SK-N-SH (cell line): ENCODE measurements at regions not wholly inside any gene's neighbourhood (a gene's known extent, or its start where the extent isn't known, plus 50 kb on each side); places are given as distances from the start of the nearest gene placed in this dataset.

ENCODE experiments used
- CTCF ChIA-PET: fragments of 300-600, 350-600 bp; formaldehyde crosslinking; extraction: SDS; loops from one replicate; lab custom pipeline; 2021; lab: Yijun Ruan, JAX
- POLR2A ChIA-PET: fragments of 350-600 bp; sonication (Branson Sonifier 250); formaldehyde crosslinking; extraction: SDS; loops from one replicate; lab custom pipeline; 2020; ENCODE audit warnings: antibody characterized with exemption, inconsistent platforms; lab: Yijun Ruan, JAX
- DNase-seq: peaks from one replicate; pipeline ENCODE4 v3.0.0; 2012
- H2AFZ ChIP-seq: fragments of 200-600 bp; sonication (generic); 2 replicates; pipeline ENCODE4 v1.8.1; 2016; ENCODE audit warnings: antibody characterized with exemption, mild to moderate bottlenecking, low read depth
- H3F3A ChIP-seq: fragments of 200-600 bp; sonication (generic); replicated peaks from 2 replicates; pipeline ENCODE3; 2016; ENCODE audit warnings: antibody characterized with exemption, mild to moderate bottlenecking; ENCODE audit not compliant: insufficient read depth
- H3K27ac ChIP-seq, 2 experiments: fragments of 200-500 bp in 1 of 2; fragments of 200-600 bp in 1 of 2; sonication (Bioruptor generic) in 1 of 2; sonication (generic), shearing (Covaris generic) in 1 of 2; 2 replicates each; pipeline versions ENCODE4 v1.5.1 to v1.6.1; 2014 to 2016; ENCODE audit warnings: low read depth in 2 of 2, inconsistent platforms in 1 of 2, low read length in 1 of 2, mild to moderate bottlenecking in 1 of 2, mixed read lengths in 1 of 2
- H3K27me3 ChIP-seq: fragments of 200-600 bp; sonication (generic), shearing (Covaris generic); 2 replicates; pipeline ENCODE4 v1.6.1; 2016; ENCODE audit warnings: mixed run types; ENCODE audit not compliant: insufficient read depth
- H3K36me3 ChIP-seq, 2 experiments: fragments of 200-500 bp in 1 of 2; fragments of 200-600 bp in 1 of 2; sonication (Bioruptor generic) in 1 of 2; sonication (generic) in 1 of 2; replicated peaks in 1 of 2; 2 replicates each; pipeline versions ENCODE3 to v1.5.1; 2014 to 2016; ENCODE audit warnings: low read length in 1 of 2, mild to moderate bottlenecking in 1 of 2; ENCODE audit not compliant: insufficient read depth in 2 of 2, control insufficient read depth in 1 of 2
- H3K4me1 ChIP-seq, 2 experiments: fragments of 200-500 bp in 1 of 2; fragments of 200-600 bp in 1 of 2; sonication (Bioruptor generic) in 1 of 2; sonication (generic), shearing (Covaris generic) in 1 of 2; 2 replicates each; pipeline versions ENCODE4 v1.5.1 to v1.6.1; 2014 to 2016; ENCODE audit warnings: low read depth in 1 of 2, low read length in 1 of 2, mixed run types in 1 of 2; ENCODE audit not compliant: insufficient read depth in 2 of 2, control insufficient read depth in 1 of 2
- H3K4me2 ChIP-seq: fragments of 200-600 bp; sonication (generic), shearing (Covaris generic); 2 replicates; pipeline ENCODE4 v1.6.1; 2017; ENCODE audit warnings: mixed run types
- H3K4me3 ChIP-seq, 2 experiments: fragments of 200-500 bp in 1 of 2; fragments of 200-600 bp in 1 of 2; sonication (Bioruptor generic) in 1 of 2; sonication (generic), shearing (Covaris generic) in 1 of 2; 2 replicates each; pipeline versions ENCODE4 v1.5.1 to v1.8.1; 2014 to 2016; ENCODE audit warnings: low read depth in 2 of 2, inconsistent platforms in 1 of 2, low read length in 1 of 2, mild to moderate bottlenecking in 1 of 2, mixed read lengths in 1 of 2, moderate library complexity in 1 of 2
- H3K79me2 ChIP-seq: fragments of 200-600 bp; sonication (generic); 2 replicates; pipeline ENCODE4 v1.8.1; 2017; ENCODE audit warnings: mild to moderate bottlenecking; ENCODE audit not compliant: insufficient read depth
- H3K9ac ChIP-seq: fragments of 200-600 bp; sonication (generic); 2 replicates; pipeline ENCODE4 v1.6.1; 2017; ENCODE audit warnings: mixed run types
- H3K9me2 ChIP-seq: fragments of 200-600 bp; sonication (generic); 2 replicates; pipeline ENCODE4 v1.6.1; 2017; ENCODE audit warnings: mixed run types
- H3K9me3 ChIP-seq: fragments of 200-600 bp; sonication (generic); 2 replicates; pipeline ENCODE4 v1.6.1; 2017; ENCODE audit warnings: mixed run types, mild to moderate bottlenecking, moderate library complexity
- H4K20me1 ChIP-seq: fragments of 200-600 bp; sonication (generic); 2 replicates; pipeline ENCODE4 v1.6.1; 2017; ENCODE audit warnings: mild to moderate bottlenecking, mixed run types; ENCODE audit not compliant: insufficient read depth
- CHD2 ChIP-seq: fragments of 150-350 bp; IDR thresholded peaks from 2 replicates; pipeline ENCODE4 v1.6.1; 2018; ENCODE audit warnings: low read length; ENCODE audit not compliant: partially characterized antibody
- CTCF ChIP-seq: fragments of 200-600 bp; sonication (generic); IDR thresholded peaks from 2 replicates; pipeline ENCODE4 v1.6.1; 2017; ENCODE audit warnings: antibody characterized with exemption, mild to moderate bottlenecking, moderate library complexity
- ELF1 ChIP-seq: IDR thresholded peaks from 2 replicates; pipeline ENCODE4 v1.4.0; 2012
- FOXM1 ChIP-seq: IDR thresholded peaks from 2 replicates; pipeline ENCODE4 v1.4.0; 2012; ENCODE audit warnings: low read depth, mild to moderate bottlenecking
- GABPA ChIP-seq: IDR thresholded peaks from 2 replicates; pipeline ENCODE4 v1.4.0; 2012; ENCODE audit warnings: low read depth, mild to moderate bottlenecking
- GATA2 ChIP-seq: sonication (generic); formaldehyde crosslinking; IDR thresholded peaks from 2 replicates; pipeline ENCODE4 v1.5.0; 2020; ENCODE audit warnings: mild to moderate bottlenecking, missing genetic modification reagents
- IRF3 ChIP-seq: fragments of 150-350 bp; IDR thresholded peaks from 2 replicates; pipeline ENCODE4 v1.6.1; 2016; ENCODE audit warnings: mild to moderate bottlenecking, low read depth, low read length
- JUND ChIP-seq: IDR thresholded peaks from 2 replicates; pipeline ENCODE4 v1.4.0; 2012
- MAX ChIP-seq: IDR thresholded peaks from 2 replicates; pipeline ENCODE4 v1.4.0; 2012; ENCODE audit warnings: low read depth
- PBX3 ChIP-seq: IDR thresholded peaks from 2 replicates; pipeline ENCODE4; 2012
- RAD21 ChIP-seq: IDR thresholded peaks from 2 replicates; pipeline ENCODE4 v1.6.1; 2012; ENCODE audit warnings: mild to moderate bottlenecking, low read length
- RCOR1 ChIP-seq: fragments of 150-350 bp; IDR thresholded peaks from 2 replicates; pipeline ENCODE4 v1.6.1; 2017; ENCODE audit warnings: antibody characterized with exemption, low read length
- RXRA ChIP-seq: IDR thresholded peaks from 2 replicates; pipeline ENCODE4 v1.4.0; 2012; ENCODE audit warnings: low read depth, mild to moderate bottlenecking, borderline replicate concordance
- SIN3A ChIP-seq: IDR thresholded peaks from 2 replicates; pipeline ENCODE4 v1.6.1; 2012; ENCODE audit warnings: low read depth, mild to moderate bottlenecking, low read length, moderate library complexity, borderline replicate concordance
- SMC3 ChIP-seq: IDR thresholded peaks from 2 replicates; pipeline ENCODE4 v1.6.1; 2012; ENCODE audit warnings: low read depth, low read length, improper control_type of control experiment
- TAF1 ChIP-seq: IDR thresholded peaks from 2 replicates; pipeline ENCODE4 v1.6.1; 2012; ENCODE audit warnings: low read depth, mild to moderate bottlenecking, low read length, moderate library complexity, borderline replicate concordance
- YY1 ChIP-seq: IDR thresholded peaks from 2 replicates; pipeline ENCODE4 v1.4.0; 2012; ENCODE audit warnings: low read depth, mild to moderate bottlenecking
- ZBTB33 ChIP-seq: IDR thresholded peaks from 2 replicates; pipeline ENCODE4 v1.4.0; 2012; ENCODE audit warnings: low read depth, borderline replicate concordance
- WGBS: methylation state at CpG from one replicate; pipeline ENCODE4 v1.1.6; 2017; ENCODE audit warnings: low lambda C conversion rate; 5-methylcytosine and 5-hydroxymethylcytosine counted together

- Histone ChIP-seq H3K79me2 (no peaks in the 10 kb centered on the region), H3K27me3 (no peaks in the 10 kb centered on the region), H3K27ac (no peak overlapping the region), H3K4me2 (no peak overlapping the region), H3F3A (no peaks in the 10 kb centered on the region), H3K9ac (no peak overlapping the region), H4K20me1 (no peaks in the 10 kb centered on the region), H2AFZ (no peak overlapping the region), H3K4me1 (peaks cover 0 to 3% of the 10 kb centered on the region in 2 experiments; a peak in 1 of 4 replicates), H3K4me3 (no peak overlapping the region), H3K9me3 (no peaks in the 10 kb centered on the region), H3K9me2 (no peaks in the 10 kb centered on the region; the same call in 1 of the 2 replicates), H3K36me3 (peaks cover 0 to 3% of the 10 kb centered on the region in 2 experiments)
- ChIA-PET CTCF (no interaction called here), POLR2A (no interaction called here)
- WGBS = 91% methylated on average over 2 of the region's 2 CpGs
- DNase-seq = no peak
- no peak for TF ChIP-seq GABPA
Observed at GRCh38 chr18:67376372-67376771, 140.1 kb downstream of the DSEL start.

GRCh38 chr18:67373636-67374035 lies 142.9 kb downstream of the DSEL start:
- no peak overlapping the region for H3K4me3 ChIP-seq

More at GRCh38 chr18:67373636-67374035, 142.9 kb downstream of the DSEL start:
- H4K20me1 ChIP-seq = no peaks in the 10 kb centered on the region
- no peaks in the 10 kb centered on the region for H3K9me3 ChIP-seq
- POLR2A ChIA-PET = no interaction called here
- H3K4me1 ChIP-seq = no peaks in the 10 kb centered on the region
- no peaks in the 10 kb centered on the region for H3K27me3 ChIP-seq
- TF ChIP-seq MAX (no peak), GABPA (no peak), ZBTB33 (no peak), FOXM1 (no peak), JUND (no peak), CTCF (no peak), RCOR1 (no peak), IRF3 (no peak), SMC3 (no peak), YY1 (no peak), ELF1 (no peak), PBX3 (no peak), RXRA (no peak), RAD21 (no peak), SIN3A (no peak), CHD2 (no peak), TAF1 (no peak), GATA2 (no peak)
- peaks cover 0 to 3% of the 10 kb centered on the region in 2 experiments for H3K36me3 ChIP-seq
- no peaks in the 10 kb centered on the region; the same call in 1 of the 2 replicates for H3K9me2 ChIP-seq
- 93% methylated on average over 2 of the region's 2 CpGs for WGBS
- CTCF ChIA-PET = no interaction called here
- H3K4me2 ChIP-seq = no peak overlapping the region
- no peaks in the 10 kb centered on the region for H3K79me2 ChIP-seq
- H2AFZ ChIP-seq = no peak overlapping the region
- H3K9ac ChIP-seq = no peak overlapping the region
- H3K27ac ChIP-seq = no peak overlapping the region
- H3F3A ChIP-seq = no peaks in the 10 kb centered on the region
- DNase-seq = no peak
